NCI-H1105 treated with DMSO at 0.1 percent for 48 hours (cell line): ENCODE measurements at regions not wholly inside any gene's neighbourhood (a gene's known extent, or its start where the extent isn't known, plus 50 kb on each side); places are given as distances from the start of the nearest gene placed in this dataset.
"Not testable (repeated sequence)": the region's sequence is repeated elsewhere in the genome, so short reads cannot be mapped to it uniquely, and the experiment has no call there.

Experiments used
- DNase-seq: peaks from one replicate; lab custom pipeline; 2025; lab: John Stamatoyannopoulos, UW

DNA sequence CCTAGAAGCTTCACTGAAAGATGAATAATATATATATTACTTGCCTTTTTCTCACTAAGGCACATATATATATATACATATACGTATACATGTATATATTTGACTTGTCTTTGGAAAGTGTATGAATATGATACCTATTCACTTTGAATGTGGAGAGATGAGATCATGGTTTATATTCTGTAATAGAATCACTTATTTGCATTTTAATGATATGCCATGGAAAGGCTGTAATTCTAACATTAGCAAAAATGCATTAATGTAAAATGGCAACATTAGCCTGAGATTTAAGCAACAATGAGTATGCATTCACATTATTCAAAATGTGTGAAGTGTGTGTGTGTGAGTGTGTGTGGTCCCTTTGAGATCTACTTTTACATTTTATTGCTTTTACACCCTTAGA is 54.5 kb upstream of the PRKD1 start:
- DNase-seq, result no peak

DNA sequence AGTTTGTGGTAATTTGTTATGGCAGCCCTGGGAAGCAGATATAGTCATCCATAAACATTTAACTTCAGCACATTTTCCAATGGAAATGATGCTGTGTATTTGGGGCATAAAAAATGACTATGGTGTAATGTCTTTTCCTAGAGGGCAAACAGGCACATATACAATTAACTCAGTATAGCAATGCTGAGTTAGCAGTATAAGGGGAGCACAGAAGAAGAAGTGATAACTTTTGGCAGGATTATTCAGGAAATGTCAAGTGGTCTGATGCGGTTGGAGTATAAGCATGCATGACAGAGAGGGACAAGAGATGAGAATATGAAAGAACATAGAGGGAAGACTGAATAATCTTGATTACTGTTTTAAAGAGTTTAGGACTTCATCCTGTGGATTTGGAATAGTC is 55.3 kb upstream of the PRKD1 start:
- DNase-seq, result no peak

DNA sequence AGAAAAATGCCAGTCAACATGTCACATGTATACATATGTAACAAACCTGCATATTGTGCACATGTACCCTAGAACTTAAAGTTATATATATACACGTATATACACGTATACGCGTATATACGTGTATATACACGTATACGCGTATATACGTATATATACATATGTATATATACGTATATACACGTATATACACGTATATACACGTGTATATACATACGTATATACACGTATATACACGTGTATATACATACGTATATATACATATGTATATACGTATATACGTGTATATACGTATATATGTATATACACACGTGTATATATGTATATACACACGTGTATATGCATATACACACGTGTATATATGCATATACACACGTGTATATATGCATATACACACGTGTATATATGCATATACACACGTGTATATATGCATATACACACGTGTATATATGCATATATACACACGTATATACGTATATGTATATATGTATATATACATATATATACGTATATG is 62.8 kb upstream of the PRKD1 start:
- DNase-seq, result not testable (repeated sequence)

DNA sequence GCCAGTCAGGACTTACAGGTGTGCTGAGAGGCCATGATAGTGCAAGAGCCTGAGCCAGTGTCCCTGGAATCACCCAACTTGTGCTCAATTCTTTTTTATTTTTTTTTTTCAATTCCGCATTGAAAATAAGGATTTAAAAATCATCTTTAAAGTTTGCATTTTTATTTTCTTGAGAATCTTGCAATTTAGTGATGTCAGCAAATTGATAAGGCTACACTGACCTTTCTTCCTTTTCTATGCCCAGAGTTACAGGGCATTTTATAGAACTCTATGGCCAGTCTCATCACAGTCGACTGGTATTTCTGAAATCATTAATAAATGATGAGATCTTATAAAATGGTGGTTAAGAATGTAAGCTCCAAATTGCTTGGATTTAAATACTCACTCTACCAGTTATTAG is 63.3 kb upstream of the PRKD1 start:
- DNase-seq, result no peak

DNA sequence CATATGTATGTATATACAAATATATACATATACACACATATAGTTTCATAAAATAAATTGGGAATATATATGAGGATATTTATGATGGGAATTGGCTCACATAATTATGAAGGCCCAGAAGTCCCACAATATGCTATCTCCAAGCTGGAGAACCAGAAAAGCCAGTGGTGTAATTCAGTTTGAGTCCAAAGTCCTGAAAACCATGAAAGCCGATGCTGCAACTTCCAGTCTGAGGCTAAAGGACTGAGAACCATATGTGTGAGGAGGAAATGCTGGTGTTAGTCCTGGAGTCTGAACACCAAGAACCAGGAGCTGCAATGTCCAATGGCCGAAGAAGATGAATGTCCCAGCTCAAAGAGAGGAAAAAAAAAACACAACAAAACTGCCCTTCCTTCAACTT is 65.5 kb upstream of the PRKD1 start:
- no peak for DNase-seq

DNA sequence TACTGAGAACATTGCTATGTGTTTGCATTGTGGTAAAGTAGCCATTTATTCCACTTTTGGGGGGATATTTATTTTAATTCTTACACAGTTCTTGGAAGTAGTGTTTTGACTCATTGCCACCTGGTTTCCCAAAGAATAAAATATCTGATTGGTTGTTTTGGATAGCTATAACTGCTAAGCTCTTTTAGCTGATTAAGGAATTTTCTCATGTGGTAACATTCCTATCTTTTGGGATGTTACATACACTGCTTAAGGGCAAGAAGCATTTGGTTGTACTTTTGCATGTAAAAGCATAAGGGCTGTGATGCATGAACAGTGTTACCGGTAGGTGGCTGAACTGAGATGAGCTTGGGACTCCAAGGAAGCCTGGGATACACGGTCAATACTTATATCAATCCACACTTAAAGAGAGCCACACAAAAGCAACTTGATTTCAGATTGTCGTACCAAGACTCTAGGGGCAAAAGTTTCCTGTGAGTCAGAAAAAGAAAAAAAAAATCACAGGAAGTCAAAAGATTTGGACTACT is 71.4 kb upstream of the PRKD1 start:
- no peak for DNase-seq

DNA sequence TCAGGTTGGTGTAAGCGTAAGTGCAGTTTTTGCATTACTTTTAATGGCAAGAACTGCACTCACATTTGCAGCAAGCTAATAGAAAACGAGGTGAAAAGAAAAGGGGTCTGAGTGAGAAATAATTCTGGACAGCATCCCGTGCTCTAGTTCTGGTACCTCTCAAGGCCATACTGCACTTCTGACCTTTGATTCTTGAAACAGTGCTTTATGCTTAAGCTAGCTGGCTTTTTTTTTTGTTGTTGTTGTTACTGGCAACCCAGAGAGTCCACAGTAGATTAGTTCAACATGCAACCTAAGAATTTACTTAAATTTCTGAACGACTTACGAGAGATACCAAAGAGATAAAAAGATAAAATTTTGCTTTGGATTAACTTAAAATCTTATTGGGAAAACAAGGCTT is 75.2 kb upstream of the PRKD1 start:
- no peak for DNase-seq

DNA sequence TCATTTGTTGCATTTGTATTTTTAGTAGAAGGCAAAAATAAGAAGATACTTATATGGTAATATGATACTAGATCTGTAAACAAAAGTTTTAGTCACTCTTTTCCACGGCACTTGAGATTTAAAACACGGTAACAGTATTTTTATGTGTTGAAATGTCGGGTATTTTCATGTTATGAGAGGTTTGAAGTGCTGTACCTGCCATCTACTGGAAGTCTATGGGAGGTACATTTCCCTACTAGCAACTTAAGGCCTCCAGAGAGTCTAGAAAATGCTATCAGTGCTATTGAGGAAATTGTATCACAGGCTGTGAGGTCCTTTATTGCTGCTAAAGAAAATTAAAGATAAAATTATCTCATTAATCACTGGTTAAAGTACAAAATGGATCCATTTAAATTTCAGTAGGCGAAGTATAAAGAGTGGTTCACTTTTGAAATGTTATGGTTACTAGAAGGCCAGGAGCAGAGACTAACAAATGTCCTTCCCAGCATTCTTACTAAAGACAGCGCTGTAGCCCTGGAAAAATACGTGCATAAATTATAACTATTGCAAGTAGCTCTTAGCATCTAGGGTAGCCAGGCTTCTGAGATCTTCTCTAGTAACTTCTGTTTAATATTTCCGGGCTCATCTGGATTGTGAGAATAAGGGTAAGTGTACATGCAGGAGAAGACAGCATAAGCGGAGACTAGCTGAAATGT is 77.6 kb upstream of the PRKD1 start:
- peak; percentile 53 for DNase-seq

DNA sequence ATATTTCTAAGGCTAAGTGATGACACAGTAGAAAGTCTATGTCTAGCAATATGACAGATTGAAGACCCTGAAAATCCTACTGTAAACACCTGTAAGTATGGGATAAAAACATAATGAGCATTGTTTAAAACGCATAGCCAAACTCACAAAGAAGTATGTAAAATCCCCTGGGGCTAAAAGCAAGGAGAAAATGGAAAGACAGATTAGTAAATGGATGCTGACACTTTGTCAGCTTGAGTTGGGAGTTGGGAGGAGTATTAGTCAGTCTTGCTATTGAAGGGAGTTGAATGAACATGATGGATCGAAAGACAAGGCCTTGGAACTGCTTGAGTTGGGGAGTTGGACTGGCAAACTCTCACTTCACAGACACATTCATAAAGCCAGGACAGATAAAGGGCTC is 79.0 kb upstream of the PRKD1 start:
- DNase-seq, result no peak

DNA sequence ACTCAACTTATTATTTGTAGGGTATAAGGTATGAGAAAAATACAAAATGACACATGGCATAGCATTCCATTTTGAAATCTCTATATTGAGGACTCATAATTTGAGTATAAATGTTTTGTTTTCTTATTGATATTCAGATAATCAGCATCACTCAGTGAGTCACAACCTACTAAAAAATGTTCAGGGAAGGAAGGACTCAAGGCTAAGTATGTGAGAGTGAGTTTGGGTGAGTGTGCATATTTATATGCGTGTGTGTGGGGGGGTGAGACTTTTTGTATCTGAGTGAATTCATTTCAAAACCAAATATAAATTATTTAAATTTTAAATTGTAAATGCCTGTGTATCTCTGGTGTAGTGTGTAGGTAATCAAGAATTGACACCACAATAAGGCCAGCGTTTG is 87.8 kb upstream of the PRKD1 start:
- DNase-seq, result no peak

DNA sequence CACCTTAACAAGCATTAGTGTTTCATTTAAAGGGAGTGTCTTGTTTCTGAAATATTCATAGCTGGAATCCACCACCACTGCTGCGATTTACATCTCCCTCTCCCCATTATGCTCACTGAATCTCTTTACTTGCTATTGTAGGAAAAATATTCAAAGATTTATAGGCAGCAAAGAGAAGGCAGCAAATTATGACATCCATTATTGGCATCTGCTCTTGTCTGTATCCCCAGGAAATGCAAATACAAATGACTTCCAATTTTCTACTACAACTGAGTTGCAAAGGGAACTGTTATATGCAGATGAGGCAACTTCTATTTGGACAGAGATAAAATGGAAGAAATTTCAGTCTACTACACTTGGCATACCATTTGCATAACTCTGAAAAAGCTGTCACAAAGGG is 88.4 kb upstream of the PRKD1 start:
- DNase-seq, result no peak

DNA sequence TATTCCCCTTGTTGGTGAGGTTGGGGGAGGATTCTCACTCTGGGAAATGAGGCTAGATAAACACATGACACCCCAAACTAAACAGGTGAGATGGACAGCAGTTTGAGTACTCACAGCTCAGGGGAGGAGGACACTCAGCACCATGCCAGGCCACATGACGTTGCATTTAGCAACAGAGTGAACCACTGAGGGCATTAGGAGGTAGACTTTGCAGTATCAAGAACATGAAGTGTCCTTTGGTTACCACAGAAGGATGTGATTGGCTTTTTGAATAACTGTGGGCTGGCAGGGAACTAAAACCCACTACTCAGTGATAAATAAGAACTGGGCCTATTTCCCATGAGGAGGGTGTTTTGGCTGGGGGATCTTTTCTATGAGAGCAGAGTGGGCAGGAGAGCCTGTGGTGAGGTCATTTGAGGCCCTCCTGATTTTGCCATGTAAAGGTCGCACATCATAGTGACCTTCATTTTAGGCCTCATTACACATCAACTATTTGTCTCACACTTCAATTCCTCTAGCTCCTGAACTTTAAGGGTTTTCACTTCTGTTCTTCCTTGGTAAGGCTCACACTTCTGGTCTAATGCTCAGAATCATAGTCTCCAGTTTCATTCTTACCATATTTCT is 89.8 kb upstream of the PRKD1 start:
- DNase-seq, result no peak

DNA sequence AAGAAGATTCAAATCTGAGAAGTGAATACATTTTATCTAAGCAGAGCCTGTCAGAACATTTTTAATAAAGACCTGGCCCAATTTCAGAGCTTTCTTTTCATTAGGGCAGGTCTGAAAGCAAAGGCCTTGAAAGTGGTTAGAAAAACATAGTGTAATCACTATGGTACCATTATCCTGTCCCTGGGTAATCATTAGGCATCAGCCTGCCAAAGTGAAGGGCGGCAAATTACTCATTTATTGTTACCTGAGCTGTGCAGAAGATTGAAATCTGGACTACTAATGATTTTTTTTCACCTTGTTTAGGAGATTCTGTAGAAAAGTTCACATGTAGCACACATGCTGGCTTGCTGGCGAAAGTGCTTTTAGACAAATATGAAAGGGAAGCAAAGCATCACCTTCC is 92.6 kb upstream of the PRKD1 start:
- peak; percentile 62 for DNase-seq

DNA sequence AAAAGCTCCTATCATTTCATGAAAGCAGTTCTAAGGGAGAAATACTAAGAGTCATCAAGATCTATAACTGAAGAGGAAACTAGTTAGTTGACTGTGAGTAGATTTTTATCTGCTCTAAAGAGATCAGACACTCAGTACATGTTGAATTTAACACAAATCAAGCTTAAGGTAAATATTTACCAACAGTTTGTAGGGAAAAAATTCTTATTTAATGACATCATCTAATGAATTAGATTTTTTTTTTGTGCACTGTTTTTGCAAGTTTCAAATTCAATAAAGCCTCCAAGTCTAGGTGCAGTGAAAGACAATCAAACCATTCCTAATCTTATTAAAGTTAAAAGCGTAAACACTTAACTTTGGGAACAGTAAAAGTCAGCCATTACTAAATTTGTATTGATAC is 93.0 kb upstream of the PRKD1 start:
- DNase-seq, result no peak

DNA sequence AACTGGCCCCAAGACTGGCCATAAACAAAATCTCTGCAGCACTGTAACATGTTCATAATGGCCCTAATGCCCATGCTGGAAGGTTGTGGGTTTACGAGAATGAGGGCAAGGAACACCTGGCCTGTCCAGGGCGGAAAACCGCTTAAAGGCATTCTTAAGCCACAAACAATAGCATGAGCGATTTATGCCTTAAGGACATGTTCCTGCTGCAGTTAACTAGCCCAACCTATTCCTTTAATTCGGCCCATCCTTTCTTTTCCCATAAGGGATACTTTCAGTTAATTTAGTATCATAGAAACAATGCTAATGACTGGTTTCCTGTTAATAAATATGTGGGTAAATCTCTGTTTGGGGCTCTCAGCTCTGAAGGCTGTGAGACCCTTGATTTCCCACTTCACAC is 95.7 kb upstream of the PRKD1 start:
- DNase-seq, result not testable (repeated sequence)

DNA sequence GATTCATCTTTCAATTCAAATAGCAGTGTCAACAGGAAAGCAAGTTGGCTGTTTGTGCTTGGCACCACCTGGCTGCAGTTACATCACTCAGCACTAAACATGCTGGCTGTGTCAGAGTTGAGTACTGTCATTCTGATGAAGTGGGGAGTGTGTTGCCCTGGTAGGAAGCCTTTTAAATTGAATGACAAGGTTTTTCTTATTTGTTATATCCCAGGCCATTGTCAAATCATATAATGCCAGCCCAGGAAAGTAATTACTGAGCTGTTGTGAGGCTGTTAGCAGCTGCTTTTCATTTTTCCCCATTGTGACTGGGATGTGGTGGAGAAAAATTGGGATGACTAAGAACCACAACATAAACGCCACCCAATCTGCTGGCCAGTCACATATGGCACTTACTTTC is 106.5 kb upstream of the PRKD1 start:
- peak; percentile 93 for DNase-seq

DNA sequence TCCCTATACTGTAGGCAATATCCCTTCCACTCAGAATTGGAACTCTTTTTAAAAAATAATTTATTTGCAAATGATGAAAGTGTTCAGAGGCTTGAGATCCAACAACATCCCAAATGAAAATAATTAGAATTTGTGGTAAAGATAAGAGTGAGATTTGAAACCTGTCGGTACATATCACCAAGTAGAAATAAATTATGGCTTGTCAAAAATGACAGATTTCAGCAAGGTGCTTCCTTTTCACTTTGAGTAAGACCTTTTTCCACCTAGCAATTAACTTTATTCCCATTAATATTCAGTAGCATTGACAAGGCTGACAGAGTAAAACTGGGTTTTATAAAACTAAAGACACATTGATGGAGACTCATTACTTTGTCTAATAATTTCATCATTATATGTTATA is 107.7 kb upstream of the PRKD1 start:
- no peak for DNase-seq

DNA sequence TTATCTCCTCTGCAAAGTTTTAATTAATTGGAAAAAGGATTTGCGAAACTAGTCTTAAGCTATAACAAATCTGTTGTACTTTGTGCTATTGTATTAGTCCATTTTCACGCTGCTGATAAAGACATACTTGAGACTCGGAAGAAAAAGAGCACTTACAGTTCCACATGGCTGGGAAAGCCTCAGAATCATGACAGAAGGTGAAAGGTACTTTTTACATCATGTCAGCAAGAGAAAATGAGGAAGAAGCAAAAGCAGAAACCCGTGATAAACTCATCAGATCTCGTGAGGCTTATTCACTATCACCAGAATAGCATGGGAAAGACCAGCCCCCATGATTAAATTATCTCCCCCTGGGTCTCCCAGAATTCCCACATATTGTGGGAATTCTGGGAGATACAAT is 118.1 kb upstream of the PRKD1 start:
- DNase-seq, result no peak

DNA sequence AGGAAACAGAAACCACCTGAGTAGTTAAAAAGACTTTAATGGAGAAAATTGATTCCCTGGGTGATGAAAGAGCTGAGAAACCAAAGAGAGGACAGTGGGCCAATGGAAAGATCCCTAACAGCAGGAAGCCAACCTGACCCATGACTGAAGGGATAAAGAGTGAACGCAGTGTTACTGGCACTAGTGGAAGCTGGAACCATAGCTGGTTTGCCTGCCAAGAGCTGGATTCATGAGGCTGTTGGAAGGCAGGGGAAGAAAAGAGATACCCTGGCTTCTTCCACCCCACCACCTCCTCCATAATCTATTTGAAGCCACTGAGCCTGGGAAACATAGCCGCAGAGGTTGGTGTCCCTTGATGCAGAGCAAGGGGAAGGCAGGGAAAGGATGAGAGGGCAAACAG is 125.5 kb upstream of the PRKD1 start:
- no peak for DNase-seq

DNA sequence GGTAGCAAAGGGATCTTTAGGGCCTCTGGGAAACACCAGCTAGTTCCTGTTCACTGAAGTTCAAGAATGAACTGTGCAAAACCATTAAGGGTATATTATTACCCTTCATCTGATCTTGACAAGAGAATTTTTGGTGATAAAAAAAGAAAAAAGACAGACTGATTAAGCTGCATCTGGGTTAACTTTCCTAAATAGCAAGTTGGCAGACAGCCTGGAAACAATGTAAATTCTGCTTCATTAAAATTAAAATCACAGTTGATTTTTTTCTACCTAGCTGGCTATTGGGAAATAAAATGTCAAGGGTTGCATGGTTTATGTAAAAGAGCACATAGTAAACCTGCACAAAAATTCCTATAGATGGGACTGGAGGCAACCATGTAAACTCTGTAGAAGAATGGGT is 126.6 kb upstream of the PRKD1 start:
- DNase-seq, result no peak

DNA sequence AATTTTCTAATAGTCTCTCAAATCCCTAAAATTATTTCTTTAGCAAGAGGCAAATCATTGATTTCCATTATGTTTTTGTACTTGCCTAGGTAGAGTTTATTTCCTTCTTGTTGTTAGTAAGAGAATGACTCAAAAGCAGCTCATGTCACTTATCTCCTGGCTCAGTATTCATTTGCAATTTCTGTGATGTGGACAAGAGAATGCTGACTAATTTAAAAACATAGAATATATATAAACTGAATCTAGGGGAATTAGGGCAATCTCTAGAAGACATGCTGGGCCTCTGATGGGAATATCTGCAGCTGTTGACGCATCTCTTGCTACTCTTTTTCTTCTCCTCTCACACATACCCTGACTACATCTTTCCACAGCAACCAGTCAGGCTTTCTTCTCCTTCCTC is 130.8 kb upstream of the PRKD1 start:
- no peak for DNase-seq

DNA sequence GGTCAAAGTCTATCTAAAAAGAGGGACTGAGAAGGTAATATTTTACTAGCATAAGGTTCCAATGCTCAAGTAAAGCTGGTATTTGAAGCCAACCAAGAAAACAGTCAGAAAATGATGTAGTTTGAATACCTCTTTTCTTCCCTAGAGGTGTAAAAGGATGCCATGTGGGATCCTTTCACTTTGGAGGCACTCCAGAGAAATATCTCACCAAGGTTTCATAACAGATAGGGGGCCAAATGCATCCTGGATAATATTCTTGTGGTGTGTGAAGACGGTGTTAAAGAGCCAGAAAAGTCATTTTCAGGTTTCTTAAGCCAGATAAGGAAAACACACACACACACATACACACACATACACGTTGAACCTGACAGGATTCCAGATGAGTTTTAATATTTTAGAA is 136.1 kb upstream of the PRKD1 start:
- DNase-seq, result no peak

DNA sequence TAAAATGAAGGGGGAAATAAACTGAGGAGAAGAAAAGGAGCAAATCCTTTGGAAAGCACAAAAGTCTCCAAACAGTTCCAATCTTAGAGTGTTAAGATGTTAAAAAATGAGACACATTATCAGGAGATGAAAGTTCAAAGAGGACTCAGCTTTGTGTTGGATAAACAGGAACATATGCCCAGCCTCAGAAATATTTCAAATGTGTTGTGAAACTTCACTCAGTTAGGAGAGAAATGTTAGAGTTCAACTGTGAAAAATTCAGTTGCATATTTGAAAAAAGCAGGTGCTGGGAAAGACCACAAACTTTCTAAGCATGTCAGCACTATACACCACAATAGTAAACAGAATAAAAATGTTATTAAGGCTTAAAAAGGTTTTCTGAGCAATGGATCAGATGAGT is 136.8 kb upstream of the PRKD1 start:
- no peak for DNase-seq

DNA sequence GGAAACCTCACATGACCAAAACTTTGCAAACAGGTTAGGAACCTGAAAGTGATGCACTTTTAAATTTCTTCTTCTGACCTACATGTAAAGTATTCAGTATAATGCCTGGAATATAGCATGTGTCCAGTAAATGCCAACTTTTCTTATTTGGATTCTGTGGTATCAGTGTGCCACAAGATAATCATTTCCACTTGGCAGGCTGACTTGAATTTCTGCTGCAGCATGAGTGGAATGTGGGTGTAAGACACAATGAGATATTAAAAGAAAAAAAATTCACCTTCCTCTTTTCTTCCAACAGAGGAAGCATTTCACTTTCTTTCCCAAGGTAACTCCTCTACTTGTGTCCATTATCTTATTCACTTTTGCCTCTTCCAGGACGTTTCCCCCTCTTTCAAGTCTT is 141.9 kb upstream of the PRKD1 start:
- DNase-seq, result no peak
